ENCODE measurements at regions not wholly inside any gene's neighbourhood (a gene's known extent, or its start where the extent isn't known, plus 50 kb on each side); places are given as distances from the start of the nearest gene placed in this dataset.
A peak's percentile ranks its signal among the peaks of the same experiment; 100 is the strongest.

DNA sequence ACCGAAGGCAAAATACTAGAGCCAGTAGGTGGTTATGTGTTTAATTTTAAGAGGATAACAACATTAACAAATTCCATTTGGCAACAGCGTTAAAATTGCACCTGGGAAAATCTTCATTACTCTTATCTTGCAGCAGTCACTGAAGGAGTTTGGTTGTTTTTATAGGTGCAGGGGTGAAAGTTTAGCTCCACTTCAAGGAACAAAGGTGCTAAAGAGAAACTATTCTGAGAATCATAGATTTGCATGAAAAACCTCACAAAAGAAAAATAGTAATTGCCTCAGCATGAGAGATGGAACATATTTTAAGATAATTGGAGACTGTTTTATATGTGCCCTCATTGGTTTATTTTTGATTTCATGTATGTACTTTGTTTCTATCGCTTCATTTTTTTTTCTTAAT, 444.4 kb downstream of the UTRN start:
- TF ChIP-seq EZH2 (IDR thresholded peaks at IDR 0.05; ENCODE audit: borderline replicate concordance, insufficient read depth, low read depth, low read length, poor library complexity, severe bottlenecking): no peak
- no peak for TF ChIP-seq CTCF (IDR thresholded peaks at IDR 0.05)
- intact Hi-C loops (cut with micrococcal nuclease): no loop called here
- no peak overlapping the region for H3K4me2 ChIP-seq (replicated peaks; ENCODE audit: low read depth, low read length, poor library complexity, severe bottlenecking)
- H3K9me3 ChIP-seq (ENCODE audit: control extremely low read depth in 1 of 3, control insufficient read depth in 2 of 3, insufficient read depth in 1 of 3, low read length in 2 of 3): no peaks in the 10 kb centered on the region
- DNase-seq: no peak
- H3K4me3 ChIP-seq (ENCODE audit: control extremely low read depth in 1 of 5, extremely low read depth in 1 of 5, insufficient read depth in 1 of 5, low read depth in 2 of 5, low read length in 4 of 5): no peak overlapping the region
- H3K4me1 ChIP-seq (ENCODE audit: control insufficient read depth in 2 of 2, insufficient read depth in 2 of 2, low read length in 2 of 2): peaks cover 7 to 10% of the 10 kb centered on the region in 2 donors
- no peak overlapping the region for H2AFZ ChIP-seq (ENCODE audit: insufficient read depth, low read depth, low read length, poor library complexity, severe bottlenecking)
- H3K27ac ChIP-seq (ENCODE audit: low read length in 2 of 2): no peak overlapping the region
- Mint-ChIP-seq H3K9me3 (ENCODE audit: insufficient read depth) (no peaks in the 10 kb centered on the region), H3K4me3 (peak overlapping the region; percentile 2), H3K4me1 (peaks cover 33% of the 10 kb centered on the region), H3K27ac (no peak overlapping the region), H3K27me3 (no peaks in the 10 kb centered on the region)
- no peaks in the 10 kb centered on the region for H3K27me3 ChIP-seq (replicated peaks in 1 of 4; ENCODE audit: control extremely low read depth in 1 of 4, control insufficient read depth in 3 of 4, insufficient read depth in 4 of 4, low read length in 3 of 4)
- H3K36me3 ChIP-seq (replicated peaks in 1 of 2; ENCODE audit: control extremely low read depth in 1 of 2, control insufficient read depth in 1 of 2, extremely low read depth in 1 of 2, insufficient read depth in 2 of 2, low read length in 1 of 2): peaks cover 12 to 32% of the 10 kb centered on the region in 2 experiments
- WGBS (ENCODE audit: insufficient coverage): no CpG with 5 or more reads among the region's 3 CpGs
- no peaks in the 10 kb centered on the region for H3K79me2 ChIP-seq (ENCODE audit: control insufficient read depth, insufficient read depth, low read length)
- no peak overlapping the region for H3K9ac ChIP-seq (ENCODE audit: low read length)
- no peak for ATAC-seq (ENCODE audit: low read depth)
- ChIA-PET CTCF (no interaction called here), POLR2A (no interaction called here)
- H4K20me1 ChIP-seq (ENCODE audit: control insufficient read depth, insufficient read depth, low read length, poor library complexity, severe bottlenecking): no peaks in the 10 kb centered on the region

DNA sequence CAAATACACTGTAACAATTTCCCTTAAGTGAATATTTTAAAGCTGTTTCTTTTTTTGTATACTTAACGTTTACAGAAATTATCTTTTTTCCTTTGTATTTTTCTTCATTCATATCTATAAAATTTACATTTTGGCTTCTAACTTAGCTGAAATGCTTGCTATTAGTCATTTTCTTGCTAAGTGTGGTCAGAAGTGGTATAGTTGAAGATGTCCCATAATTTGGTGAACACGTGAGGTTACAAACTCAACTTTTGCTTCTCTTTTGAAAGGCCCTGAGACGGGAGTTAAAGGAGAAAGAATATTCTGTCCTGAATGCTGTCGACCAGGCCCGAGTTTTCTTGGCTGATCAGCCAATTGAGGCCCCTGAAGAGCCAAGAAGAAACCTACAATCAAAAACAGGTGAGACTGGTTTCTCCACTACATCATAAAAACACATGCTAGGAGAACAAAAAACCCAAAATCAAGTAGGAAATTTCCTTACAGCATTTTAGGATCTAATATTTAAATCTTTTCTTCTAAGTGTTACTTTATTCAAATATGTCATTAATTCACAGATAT, 445.0 kb downstream of the UTRN start:
- no peak for DNase-seq
- Histone ChIP-seq H3K9ac (ENCODE audit: low read length) (no peak overlapping the region), H3K4me3 (ENCODE audit: control extremely low read depth in 1 of 5, extremely low read depth in 1 of 5, insufficient read depth in 1 of 5, low read depth in 2 of 5, low read length in 4 of 5) (no peak overlapping the region), H3K27me3 (replicated peaks in 1 of 4; ENCODE audit: control extremely low read depth in 1 of 4, control insufficient read depth in 3 of 4, insufficient read depth in 4 of 4, low read length in 3 of 4) (no peaks in the 10 kb centered on the region), H3K36me3 (replicated peaks in 1 of 2; ENCODE audit: control extremely low read depth in 1 of 2, control insufficient read depth in 1 of 2, extremely low read depth in 1 of 2, insufficient read depth in 2 of 2, low read length in 1 of 2) (peaks cover 18 to 39% of the 10 kb centered on the region in 2 experiments), H3K4me2 (replicated peaks; ENCODE audit: low read depth, low read length, poor library complexity, severe bottlenecking) (no peak overlapping the region), H3K9me3 (ENCODE audit: control extremely low read depth in 1 of 3, control insufficient read depth in 2 of 3, insufficient read depth in 1 of 3, low read length in 2 of 3) (no peaks in the 10 kb centered on the region), H4K20me1 (ENCODE audit: control insufficient read depth, insufficient read depth, low read length, poor library complexity, severe bottlenecking) (peaks cover 2% of the 10 kb centered on the region), H3K4me1 (ENCODE audit: control insufficient read depth in 2 of 2, insufficient read depth in 2 of 2, low read length in 2 of 2) (peaks cover 7 to 10% of the 10 kb centered on the region in 2 donors), H2AFZ (ENCODE audit: insufficient read depth, low read depth, low read length, poor library complexity, severe bottlenecking) (no peak overlapping the region), H3K27ac (ENCODE audit: low read length in 2 of 2) (no peak overlapping the region), H3K79me2 (ENCODE audit: control insufficient read depth, insufficient read depth, low read length) (no peaks in the 10 kb centered on the region)
- intact Hi-C loops (cut with micrococcal nuclease): no loop called here
- TF ChIP-seq CTCF (IDR thresholded peaks at IDR 0.05) (no peak), EZH2 (IDR thresholded peaks at IDR 0.05; ENCODE audit: borderline replicate concordance, insufficient read depth, low read depth, low read length, poor library complexity, severe bottlenecking) (no peak)
- no peak for ATAC-seq (ENCODE audit: low read depth)
- ChIA-PET CTCF (no interaction called here), POLR2A (no interaction called here)
- peaks cover 28% of the 10 kb centered on the region for H3K4me1 Mint-ChIP-seq
- WGBS (ENCODE audit: insufficient coverage): 75% methylated on average over 2 of the region's 5 CpGs
- H3K9me3 Mint-ChIP-seq (ENCODE audit: insufficient read depth): no peaks in the 10 kb centered on the region
- H3K27me3 Mint-ChIP-seq: no peaks in the 10 kb centered on the region
- no peak overlapping the region for H3K27ac Mint-ChIP-seq
- no peak overlapping the region for H3K4me3 Mint-ChIP-seq
